GM21381 (cell line): ENCODE measurements at regions not wholly inside any gene's neighbourhood (a gene's known extent, or its start where the extent isn't known, plus 50 kb on each side); places are given as distances from the start of the nearest gene placed in this dataset.

Source experiments
- ATAC-seq: cut with Tn5 transposase; IDR thresholded peaks from one replicate; pipeline ENCODE4 v1.9.1; 2021; ENCODE audit warnings: mild to moderate bottlenecking, moderate library complexity; ENCODE audit not compliant: unreplicated experiment

- no peak for ATAC-seq
These were observed 54.6 kb upstream of the CST7 start for GRCh38 chr20:24894488-24894887.

- ATAC-seq: no peak
These were observed 54.1 kb upstream of the CST7 start for GRCh38 chr20:24894967-24895366.

DNA sequence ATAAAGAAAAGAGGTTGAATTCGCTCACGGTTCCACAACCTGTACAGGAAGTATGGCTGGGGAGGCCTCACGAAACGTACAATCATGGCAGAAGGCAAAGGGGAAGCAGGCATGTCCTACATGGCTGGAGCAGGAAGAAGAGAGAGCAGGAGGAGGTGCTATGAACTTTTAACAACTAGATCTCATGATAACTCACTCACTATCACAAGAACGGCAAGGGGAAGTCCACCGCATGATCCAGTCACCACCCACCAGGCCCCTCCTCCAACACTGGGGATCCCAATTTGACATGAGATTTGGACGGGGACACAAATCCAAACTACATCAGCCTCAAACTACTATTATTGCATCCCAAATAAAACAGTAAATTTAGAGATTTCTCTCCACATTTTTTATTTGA is 53.6 kb upstream of the CST7 start:
- ATAC-seq: no peak

DNA sequence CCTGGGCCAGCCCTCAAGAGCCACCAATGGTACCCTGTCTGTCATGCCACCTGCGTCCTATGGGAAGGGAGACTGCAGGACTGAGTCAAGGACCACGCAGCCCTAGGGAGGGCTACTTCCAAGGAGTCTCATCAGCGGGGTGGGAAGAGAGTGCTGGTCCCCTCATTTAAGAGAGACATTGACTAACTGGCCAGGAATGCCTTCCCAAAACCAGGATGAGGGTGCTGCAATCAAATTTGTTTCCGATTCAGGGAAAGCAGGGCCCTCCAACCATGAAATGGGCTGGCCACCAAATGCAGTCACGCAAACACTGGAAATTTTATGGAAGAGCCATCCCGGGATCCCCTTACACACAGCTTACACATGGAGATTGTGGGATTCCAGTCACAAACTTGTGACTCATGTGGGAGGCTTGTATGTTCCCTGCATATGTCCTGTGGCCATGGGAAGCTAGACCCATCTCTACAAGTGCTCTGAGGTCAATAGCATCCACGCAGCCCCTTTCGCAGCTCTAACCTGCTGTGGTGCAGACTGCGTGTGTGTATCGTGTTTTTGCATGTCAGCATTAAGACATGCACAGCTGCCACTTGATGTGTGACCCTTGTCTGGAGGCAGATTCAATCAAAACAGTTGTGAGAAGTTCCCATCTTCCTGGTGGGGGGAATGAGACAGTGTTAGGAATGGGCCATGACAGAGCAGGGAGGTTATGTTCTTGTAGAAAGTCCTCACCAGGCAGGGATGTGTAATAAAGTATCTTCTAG is 53.0 kb upstream of the CST7 start:
- ATAC-seq: no peak

DNA sequence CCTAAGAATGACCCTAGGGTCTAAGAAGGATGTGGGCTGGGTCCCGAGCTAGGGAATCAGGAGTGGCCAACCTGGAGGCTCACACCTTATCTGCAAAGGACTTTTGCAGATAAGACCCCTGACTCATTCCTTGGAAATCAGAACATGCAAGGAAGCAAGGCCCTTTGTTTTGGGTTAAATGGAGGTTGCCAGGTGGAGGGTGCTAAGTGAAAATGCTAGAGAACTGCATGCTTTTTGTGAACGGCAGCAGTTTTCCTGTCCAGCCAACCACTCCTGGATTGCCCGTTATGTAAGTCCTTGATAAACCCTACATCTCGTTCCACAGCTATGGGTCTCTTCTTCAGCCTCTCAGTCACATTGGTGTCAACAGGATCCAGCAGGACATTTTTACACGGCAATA is 52.1 kb upstream of the CST7 start:
- no peak for ATAC-seq

GRCh38 chr20:24897974-24898373 is 51.1 kb upstream of the CST7 start:
- no peak for ATAC-seq

DNA sequence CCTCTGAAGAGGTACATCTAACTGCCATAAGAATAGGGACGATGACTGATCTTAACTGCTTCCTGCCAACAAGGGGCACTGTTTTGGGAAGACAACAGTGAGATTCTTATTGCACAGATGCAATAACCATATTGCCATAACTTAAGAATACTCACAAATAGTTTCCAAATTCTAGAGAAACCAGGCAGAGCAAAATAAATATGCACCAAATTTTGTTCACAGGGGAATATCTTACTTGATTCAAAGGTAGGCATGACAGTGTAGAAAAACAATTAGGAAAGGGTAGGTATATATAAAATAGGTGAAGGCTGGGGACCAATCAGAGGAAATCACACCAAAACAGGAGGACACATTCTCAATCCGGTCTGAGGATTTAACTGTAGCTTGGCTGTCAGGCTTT is 49.9 kb upstream of the CST7 start:
- no peak for ATAC-seq
